ENCODE measurements at regions not wholly inside any gene's neighbourhood (a gene's known extent, or its start where the extent isn't known, plus 50 kb on each side); places are given as distances from the start of the nearest gene placed in this dataset.

DNA sequence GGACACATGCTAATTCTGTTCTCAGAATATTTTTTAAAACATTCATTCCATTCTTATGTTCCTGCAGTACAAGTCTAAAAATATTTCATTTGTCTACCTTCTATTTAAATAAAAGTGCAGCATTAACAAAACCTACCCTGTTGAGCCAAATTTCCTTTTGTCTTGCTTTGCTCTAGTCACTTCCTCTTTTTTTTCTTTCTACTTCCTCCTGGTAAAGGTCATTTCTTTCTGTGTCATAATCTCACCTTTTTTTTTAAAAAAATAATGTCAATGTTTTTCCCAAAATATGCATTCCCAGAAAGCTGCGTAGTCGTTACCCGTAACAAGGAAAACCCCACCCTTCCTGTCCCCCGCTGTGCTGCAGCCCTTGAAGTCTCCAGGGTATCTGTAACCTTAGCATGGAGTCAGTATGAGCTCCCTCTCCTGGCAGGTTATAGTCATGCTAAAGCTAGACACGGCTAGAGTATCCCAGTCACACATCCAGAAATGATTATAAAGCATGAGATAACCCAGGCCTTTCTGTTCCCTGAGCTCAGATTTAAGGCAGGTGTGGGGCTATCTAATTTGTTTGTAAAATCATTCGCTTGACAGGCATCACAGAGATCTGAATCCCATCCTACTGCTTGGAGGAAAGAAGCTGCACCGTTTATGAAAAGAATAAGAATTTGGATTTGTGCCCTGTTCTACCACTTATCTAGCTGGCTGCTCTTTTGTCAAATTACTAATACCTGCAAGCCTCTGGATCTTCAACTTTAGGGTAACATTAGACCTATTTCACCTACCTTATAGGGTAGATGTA is 51.1 kb upstream of the EED start:
- peak; percentile 80 for FAIRE-seq
- DNase-seq (ENCODE audit: low spot score): peak; percentile 74

DNA sequence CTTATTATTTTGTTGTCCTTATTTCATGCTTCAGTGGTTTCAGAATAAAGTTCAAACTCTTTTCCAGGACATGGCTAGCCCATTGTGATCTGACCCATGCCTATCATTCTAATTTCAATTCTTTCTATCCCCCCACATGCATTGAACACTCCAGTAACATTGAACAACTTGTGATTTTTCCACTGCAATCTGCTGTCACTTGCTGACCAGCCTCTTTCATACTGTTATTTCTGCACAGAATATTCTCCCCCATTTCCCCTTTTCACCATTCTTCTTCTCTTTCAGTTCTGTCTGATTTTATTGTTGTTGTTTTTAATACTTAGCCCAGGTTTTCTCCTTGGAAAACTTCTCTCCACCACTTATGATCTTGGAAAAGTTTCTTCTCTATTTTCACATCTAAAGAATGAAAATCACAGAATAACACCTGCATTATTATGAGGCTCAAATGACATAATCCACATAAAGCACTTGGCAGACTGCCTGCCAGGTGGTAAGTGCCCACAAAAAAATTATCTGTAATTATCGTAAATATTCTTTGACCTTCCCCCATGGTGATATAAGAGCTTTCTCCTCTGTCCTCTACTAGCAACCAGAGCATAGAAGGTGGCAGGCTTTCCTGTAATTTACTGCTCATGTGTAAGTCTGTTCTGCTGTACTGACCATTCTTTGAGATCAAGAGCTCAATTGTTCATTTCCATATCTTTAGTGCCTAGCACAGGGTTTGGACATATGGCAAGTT is 51.9 kb upstream of the EED start:
- no peak for DNase-seq (ENCODE audit: low spot score)
- FAIRE-seq: no peak

DNA sequence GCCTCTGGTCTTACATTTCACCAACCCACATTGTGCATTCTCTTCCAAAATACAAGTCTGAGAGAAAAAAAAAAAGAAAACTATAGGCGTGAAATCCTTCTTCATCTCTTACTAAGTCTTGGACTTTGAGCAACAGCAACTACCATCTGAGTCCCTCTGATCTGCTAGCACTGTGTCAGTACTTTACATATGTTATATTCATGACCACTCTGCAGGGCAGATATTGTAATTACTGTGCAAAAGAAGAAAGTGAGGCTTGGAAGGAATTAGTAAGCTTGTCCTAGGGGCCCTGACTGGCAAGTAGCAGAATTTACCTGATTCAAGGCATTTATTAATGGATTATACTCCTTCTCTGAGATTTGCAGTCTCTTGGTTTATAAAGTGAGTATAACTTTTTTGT is 52.7 kb upstream of the EED start:
- no peak for FAIRE-seq

GRCh38 chr11:86187027-86187426 is 57.5 kb upstream of the EED start:
- DNase-seq (ENCODE audit: low spot score) (no peak), FAIRE-seq (no peak)

More for the DNA sequence above, 52.7 kb upstream of the EED start:
- no peak for DNase-seq (ENCODE audit: low spot score)

- no peak for FAIRE-seq
- DNase-seq (ENCODE audit: low spot score): no peak
These were observed 58.2 kb upstream of the EED start for GRCh38 chr11:86186386-86186785.

DNA sequence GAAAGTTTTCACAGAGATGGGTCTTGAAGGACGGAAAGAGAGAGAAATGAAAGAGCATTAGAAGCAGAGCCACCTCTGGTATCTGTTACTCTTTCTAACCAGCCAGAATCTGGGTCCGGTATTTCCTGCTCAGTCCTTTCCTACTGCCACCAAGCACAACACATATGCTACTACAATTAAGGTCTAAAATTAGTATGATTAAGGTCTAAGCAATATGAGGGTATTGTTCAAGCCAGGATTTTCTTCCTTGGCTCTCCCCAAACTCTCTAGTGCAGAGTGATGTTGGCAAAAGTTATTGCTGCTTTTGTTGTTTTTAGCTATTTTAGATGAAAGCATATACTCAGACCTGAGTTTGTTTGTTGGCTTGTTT is 59.2 kb upstream of the EED start:
- no peak for FAIRE-seq

GRCh38 chr11:86184728-86185380 is 59.7 kb upstream of the EED start:
- FAIRE-seq (no peak), DNase-seq (ENCODE audit: low spot score) (no peak)

More for the DNA sequence above, 59.2 kb upstream of the EED start:
- no peak for DNase-seq (ENCODE audit: low spot score)

GRCh38 chr11:86183694-86184093 is 60.9 kb upstream of the EED start:
- FAIRE-seq (no peak), DNase-seq (ENCODE audit: low spot score) (peak; percentile 45)

DNA sequence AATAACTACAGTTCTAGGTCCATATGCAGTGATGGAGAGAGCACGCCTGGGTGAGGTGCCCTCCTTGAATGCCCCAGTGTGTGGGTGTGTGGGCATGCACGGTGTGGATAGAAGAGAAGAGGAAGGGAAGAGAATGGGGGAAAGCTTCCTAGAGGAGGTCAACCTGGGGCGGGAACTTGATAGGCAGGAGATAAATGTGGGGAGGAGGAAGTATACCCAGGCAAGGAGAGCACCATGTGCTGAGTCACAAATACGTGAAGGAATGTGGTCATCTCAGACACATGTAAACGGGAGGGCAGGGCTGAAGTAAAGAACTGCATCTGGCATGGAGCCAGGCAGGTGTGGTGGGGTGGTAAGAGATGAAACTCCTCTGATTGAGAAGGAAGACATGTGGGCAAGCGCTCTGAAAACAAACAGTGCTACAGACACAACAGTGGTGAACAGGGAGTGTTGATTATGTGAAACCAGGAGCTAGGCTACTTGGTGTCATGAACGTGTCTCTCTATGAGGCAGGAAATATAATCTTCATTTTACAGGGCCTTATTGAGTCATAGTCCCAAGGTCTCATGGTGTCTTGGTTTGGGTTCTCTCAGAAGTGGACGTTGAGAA is 61.5 kb upstream of the EED start:
- FAIRE-seq: peak; percentile 71
- DNase-seq (ENCODE audit: low spot score): peak; percentile 84

DNA sequence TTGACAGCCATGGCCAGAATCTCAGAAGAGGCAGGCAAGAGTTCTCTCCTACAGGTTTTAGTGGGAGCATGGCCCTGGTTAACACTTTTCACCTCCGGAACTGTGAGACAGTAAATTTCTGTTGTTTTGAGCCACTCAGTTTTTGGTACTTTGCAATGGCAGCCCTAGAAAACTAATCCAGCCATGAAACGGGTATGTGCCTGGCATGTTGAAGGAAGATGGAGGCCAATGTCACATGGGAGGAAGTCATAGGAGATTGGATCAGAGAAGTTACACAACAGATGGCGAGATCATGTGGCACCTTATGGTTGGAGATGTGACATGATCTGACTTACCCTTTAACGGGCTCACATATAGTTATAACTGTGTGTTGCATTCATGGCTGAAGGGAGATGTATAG is 63.2 kb upstream of the EED start:
- DNase-seq (ENCODE audit: low spot score) (no peak), FAIRE-seq (no peak)

GRCh38 chr11:86180851-86181250 is 63.7 kb upstream of the EED start:
- FAIRE-seq: no peak
- no peak for DNase-seq (ENCODE audit: low spot score)

DNA sequence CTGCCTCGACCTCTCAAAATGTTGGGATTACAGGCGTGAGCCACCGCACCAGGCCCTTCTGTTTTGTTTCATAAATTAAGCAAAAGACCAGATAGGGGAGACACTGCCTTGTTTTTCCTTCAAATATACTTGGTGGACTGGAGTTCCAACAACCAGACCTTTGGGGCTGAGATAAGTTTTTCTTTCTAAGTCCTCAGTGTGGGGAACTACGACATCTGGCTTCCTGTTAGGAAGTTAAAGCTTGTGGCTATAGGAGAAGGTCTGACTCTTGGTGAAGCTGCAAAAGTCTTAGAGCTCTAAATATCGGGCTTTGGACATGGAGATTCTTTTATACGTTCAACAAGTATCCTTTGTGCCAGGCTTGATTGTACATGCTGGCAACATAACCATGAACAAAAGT is 64.1 kb upstream of the EED start:
- no peak for FAIRE-seq
- no peak for DNase-seq (ENCODE audit: low spot score)

GRCh38 chr11:86179646-86180064 is 64.9 kb upstream of the EED start:
- FAIRE-seq: no peak
- no peak for DNase-seq (ENCODE audit: low spot score)

DNA sequence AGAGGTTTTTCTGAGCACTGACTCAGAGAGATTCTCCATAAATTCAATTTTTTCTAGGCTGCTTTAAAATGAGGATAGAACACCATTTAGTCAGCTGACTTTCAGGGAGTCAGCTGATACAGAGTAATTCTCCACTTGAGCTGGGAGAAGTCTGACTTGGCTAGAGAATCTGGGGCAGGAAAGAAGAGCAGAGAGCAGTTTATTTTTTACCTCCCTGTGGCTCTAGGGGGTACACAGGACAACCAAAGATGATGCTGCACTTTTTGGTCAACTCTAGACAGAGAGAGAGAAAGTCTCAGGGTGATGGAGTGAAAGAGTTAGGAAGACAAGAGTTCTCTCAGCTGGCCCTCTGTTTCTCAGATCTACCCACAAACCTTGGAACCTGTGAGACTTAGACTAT is 67.3 kb upstream of the EED start:
- FAIRE-seq: no peak
- DNase-seq (ENCODE audit: low spot score): no peak

GRCh38 chr11:86176165-86176884 is 68.2 kb upstream of the EED start:
- no peak for FAIRE-seq
- DNase-seq (ENCODE audit: low spot score): no peak

- no peak for FAIRE-seq
These were observed 68.9 kb upstream of the EED start for GRCh38 chr11:86175626-86176025.

DNA sequence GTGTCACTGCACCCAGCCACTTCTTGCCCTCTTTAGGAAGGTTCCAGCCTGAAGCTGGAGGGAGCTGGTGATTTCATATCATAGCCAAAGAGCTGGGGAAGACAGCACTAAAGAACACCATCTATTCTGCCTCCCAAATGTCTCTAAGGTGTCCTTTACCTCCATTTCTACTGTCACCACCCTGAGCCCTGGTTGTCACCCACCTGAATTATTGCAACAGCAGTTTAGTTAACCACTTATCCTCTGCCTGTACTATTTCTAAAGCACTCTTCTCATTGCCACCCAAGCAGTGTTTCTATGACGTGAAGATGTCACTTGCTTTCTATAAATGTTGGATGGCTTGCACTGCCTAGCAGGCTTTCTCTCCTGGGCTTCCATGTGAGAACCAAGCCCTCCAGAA is 69.4 kb upstream of the EED start:
- DNase-seq (ENCODE audit: low spot score) (no peak), FAIRE-seq (no peak)

More at GRCh38 chr11:86175626-86176025, 68.9 kb upstream of the EED start:
- DNase-seq (ENCODE audit: low spot score): no peak

- peak; percentile 90 for FAIRE-seq
- DNase-seq (ENCODE audit: low spot score): peak; percentile 99
These were observed 70.2 kb upstream of the EED start for GRCh38 chr11:86174101-86175046.

- DNase-seq (ENCODE audit: low spot score): peak; percentile 90
These were observed 71.7 kb upstream of the EED start for GRCh38 chr11:86172894-86173293.

GRCh38 chr11:86171627-86172026 is 72.9 kb upstream of the EED start:
- DNase-seq (ENCODE audit: low spot score): no peak
- no peak for FAIRE-seq

More at GRCh38 chr11:86172894-86173293, 71.7 kb upstream of the EED start:
- FAIRE-seq: peak; percentile 36

Measured in RCC 7860 (cell line).